ENCODE measurements at regions not wholly inside any gene's neighbourhood (a gene's known extent, or its start where the extent isn't known, plus 50 kb on each side); places are given as distances from the start of the nearest gene placed in this dataset.

DNA sequence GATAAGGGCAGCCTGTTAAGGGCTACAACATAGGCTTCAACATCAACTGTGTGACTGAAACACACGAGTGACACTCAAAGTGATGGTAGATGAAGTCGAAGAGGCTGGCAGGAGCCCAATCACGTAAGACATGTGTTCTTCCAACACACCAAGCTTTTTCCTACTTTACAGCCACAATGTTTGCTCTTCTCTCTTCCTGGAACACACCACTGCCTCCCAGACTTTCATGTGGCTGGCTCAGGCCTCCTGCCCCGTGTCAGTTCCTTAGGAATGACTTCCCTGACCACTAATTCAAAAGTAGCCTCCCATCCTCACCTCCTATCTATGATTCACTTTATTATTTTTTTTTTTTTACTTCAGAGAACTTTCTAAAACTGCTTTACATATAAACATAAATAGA lies 209.2 kb downstream of the GPAM start:
- TF ChIP-seq POLR2A (IDR thresholded peaks at IDR 0.05), result no peak
- TF ChIP-seq, protein P1, sequence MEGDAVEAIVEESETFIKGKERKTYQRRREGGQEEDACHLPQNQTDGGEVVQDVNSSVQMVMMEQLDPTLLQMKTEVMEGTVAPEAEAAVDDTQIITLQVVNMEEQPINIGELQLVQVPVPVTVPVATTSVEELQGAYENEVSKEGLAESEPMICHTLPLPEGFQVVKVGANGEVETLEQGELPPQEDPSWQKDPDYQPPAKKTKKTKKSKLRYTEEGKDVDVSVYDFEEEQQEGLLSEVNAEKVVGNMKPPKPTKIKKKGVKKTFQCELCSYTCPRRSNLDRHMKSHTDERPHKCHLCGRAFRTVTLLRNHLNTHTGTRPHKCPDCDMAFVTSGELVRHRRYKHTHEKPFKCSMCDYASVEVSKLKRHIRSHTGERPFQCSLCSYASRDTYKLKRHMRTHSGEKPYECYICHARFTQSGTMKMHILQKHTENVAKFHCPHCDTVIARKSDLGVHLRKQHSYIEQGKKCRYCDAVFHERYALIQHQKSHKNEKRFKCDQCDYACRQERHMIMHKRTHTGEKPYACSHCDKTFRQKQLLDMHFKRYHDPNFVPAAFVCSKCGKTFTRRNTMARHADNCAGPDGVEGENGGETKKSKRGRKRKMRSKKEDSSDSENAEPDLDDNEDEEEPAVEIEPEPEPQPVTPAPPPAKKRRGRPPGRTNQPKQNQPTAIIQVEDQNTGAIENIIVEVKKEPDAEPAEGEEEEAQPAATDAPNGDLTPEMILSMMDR (IDR thresholded peaks at IDR 0.05), result no peak
- intact Hi-C loops (cut with DNase I; ENCODE audit: low total_unique reads), result no loop called here
- no peak overlapping the region for H3K4me3 ChIP-seq (ENCODE audit: low read depth, poor library complexity, severe bottlenecking)
- no peak for DNase-seq (ENCODE audit: low spot score in 2 of 2)
- WGBS, 2 donors, result 45 to 57% methylated on average over 4 of the region's 4 CpGs

DNA sequence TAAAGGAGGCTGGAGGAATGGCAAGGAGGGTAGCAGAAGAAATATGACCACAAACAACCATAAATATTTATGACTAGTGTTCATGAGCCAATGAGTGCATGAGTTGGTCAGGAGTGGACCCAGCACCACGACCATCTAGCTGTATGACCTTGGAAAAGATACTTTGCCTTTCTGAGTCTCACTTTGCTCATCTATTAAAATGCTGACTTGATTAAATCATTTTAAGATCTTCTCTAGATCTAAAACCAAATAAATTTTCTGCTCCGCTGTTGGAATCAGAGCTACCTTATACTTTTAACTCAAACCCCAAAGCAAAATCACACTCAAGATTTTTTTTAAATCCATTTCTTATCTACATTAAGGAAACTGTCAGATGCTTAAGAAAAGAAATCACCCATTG lies 207.0 kb downstream of the GPAM start:
- no peak for DNase-seq (ENCODE audit: low spot score in 2 of 2)
- no peak overlapping the region for H3K4me3 ChIP-seq (ENCODE audit: low read depth, poor library complexity, severe bottlenecking)
- intact Hi-C loops (cut with DNase I; ENCODE audit: low total_unique reads), result no loop called here
- TF ChIP-seq, protein P1 (IDR thresholded peaks at IDR 0.05), result no peak
- no peak for TF ChIP-seq POLR2A (IDR thresholded peaks at IDR 0.05)
- 78% methylated on average over 2 of the region's 2 CpGs for WGBS, 2 donors

DNA sequence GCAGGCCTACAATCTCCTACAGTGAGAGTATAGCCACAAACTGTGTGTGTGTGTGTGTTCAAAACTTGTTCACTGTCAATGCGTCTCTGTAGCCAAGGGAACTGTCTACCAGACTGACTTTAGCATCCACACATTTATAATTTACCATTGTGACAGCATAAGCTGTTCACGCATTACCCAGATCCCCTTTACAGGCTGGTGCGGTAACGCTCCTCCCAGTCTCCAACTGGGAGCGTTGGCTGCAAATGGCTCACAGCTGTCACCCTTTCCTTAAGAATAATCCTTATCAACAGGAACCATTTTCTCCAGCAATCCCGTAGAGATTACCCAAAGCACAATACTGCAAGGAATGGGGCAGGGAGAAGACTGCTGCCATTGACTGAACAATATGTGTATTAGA lies 199.5 kb downstream of the GPAM start:
- intact Hi-C loops (cut with DNase I; ENCODE audit: low total_unique reads), result no loop called here
- TF ChIP-seq, protein P1 (IDR thresholded peaks at IDR 0.05), result no peak
- TF ChIP-seq POLR2A (IDR thresholded peaks at IDR 0.05), result no peak
- H3K4me3 ChIP-seq (ENCODE audit: low read depth, poor library complexity, severe bottlenecking), result no peak overlapping the region
- WGBS, 2 donors, result 90 to 94% methylated on average over 6 of the region's 6 CpGs
- no peak for DNase-seq (ENCODE audit: low spot score in 2 of 2)

DNA sequence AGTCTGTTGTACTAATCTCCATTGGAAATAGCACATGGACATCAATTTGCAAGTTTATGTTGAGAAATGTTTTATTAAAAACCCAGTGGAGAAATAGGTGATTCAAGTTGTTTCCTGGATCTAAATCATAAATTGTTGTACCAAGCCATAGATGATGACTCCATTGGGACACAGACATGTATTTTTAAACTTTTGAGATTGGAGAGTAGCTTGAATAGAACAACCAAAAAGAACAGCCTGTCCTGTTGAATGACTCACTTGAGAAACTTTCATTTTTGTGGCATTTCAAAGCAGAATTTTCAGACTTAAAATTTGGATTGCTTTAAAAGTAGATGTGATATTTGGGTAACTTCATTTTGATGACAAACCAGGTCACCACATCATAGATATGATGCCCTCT lies 197.5 kb downstream of the GPAM start:
- no peak overlapping the region for H3K4me3 ChIP-seq (ENCODE audit: low read depth, poor library complexity, severe bottlenecking)
- no peak for TF ChIP-seq POLR2A (IDR thresholded peaks at IDR 0.05)
- TF ChIP-seq, protein P1 (IDR thresholded peaks at IDR 0.05), result no peak
- intact Hi-C loops (cut with DNase I; ENCODE audit: low total_unique reads), result no loop called here
- DNase-seq (ENCODE audit: low spot score in 2 of 2), result no peak

DNA sequence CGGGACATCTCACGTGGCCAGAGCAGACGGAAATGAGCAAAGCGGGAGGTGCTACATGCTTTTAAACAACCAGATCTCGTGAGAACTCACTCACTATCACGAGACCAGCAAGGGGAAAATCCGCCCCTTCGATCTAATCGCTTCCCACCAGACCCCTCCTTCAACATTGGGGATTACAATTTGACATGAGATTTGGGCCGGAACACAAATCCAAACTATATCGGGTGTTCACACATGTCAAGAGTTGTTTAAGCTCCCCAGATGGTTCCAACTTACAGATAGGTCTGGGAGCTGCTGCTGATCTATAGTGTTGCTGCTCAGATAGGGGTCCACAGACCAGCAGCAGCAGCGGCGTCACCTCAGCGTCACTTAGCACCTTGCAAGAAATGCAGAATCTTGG lies 194.9 kb downstream of the GPAM start:
- no peak overlapping the region for H3K4me3 ChIP-seq (ENCODE audit: low read depth, poor library complexity, severe bottlenecking)
- no peak for TF ChIP-seq POLR2A (IDR thresholded peaks at IDR 0.05)
- TF ChIP-seq, protein P1 (IDR thresholded peaks at IDR 0.05), result no peak
- DNase-seq (ENCODE audit: low spot score in 2 of 2), result no peak
- WGBS, 2 donors, result 89% methylated on average over 14 of the region's 14 CpGs
- intact Hi-C loops (cut with DNase I; ENCODE audit: low total_unique reads), result no loop called here

DNA sequence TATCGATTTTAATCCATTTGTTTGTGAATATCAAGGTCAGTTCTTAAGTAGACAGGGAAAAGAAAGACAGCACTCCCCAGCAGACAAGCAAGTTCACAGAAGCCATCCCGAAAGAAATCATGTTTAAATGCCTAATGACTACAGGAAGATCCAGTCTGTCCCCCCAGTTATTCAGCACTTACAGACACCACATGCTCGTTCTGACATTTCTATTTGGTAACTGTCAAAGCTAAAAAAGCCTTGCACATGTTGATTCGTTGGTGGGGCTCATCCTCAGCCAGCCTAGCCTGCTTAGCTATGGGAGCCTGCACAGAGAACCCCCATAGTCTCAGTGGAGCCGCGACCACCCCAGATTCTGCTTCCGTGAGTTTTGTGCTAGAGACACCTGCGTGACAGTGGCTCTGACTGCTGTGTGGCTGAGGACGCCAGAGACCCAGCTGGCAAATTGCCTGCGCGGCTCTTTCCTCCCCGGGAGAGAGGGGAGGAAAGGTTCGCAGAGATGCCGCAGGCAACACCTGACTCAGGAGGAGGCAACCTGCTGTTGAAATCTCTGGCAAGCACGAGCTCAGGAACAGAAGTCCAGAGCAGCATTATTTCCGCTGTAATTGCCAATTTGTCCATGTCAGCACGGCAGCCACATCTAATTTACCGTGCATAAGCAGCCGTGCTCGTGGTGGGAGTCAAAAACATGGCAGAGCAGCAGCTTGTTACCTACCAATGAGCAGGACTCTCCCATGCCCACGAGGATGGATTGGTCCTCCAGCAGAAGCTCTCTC lies 194.2 kb downstream of the GPAM start:
- intact Hi-C loops (cut with DNase I; ENCODE audit: low total_unique reads), result no loop called here

More for the DNA sequence above, 194.2 kb downstream of the GPAM start:
- TF ChIP-seq, protein P1 (IDR thresholded peaks at IDR 0.05), result no peak
- TF ChIP-seq POLR2A (IDR thresholded peaks at IDR 0.05), result no peak
- H3K4me3 ChIP-seq (ENCODE audit: low read depth, poor library complexity, severe bottlenecking), result no peak overlapping the region
- DNase-seq (ENCODE audit: low spot score in 2 of 2), result no peak
- WGBS, 2 donors, result 69 to 77% methylated on average over 20 to 21 of the region's 21 CpGs

All from lower leg skin (tissue), 4 donors.